Neural crest cell (in vitro differentiated cells): ENCODE measurements at regions not wholly inside any gene's neighbourhood (a gene's known extent, or its start where the extent isn't known, plus 50 kb on each side); places are given as distances from the start of the nearest gene placed in this dataset.

Experiments
- DNase-seq: peaks from one replicate; pipeline ENCODE4 v3.0.0; 2021; ENCODE audit warnings: low read depth, mixed read lengths, low spot score
- H3K27ac Mint-ChIP-seq: one replicate; pipeline ENCODE4 v1.8.0; 2021; ENCODE audit warnings: mild to moderate bottlenecking, mixed read lengths; ENCODE audit not compliant: unreplicated experiment
- H3K27me3 Mint-ChIP-seq: 2 replicates; pipeline ENCODE4 v1.8.0; 2021; ENCODE audit warnings: low read depth, mild to moderate bottlenecking, mixed read lengths
- H3K36me3 Mint-ChIP-seq: 2 replicates; pipeline ENCODE4 v1.8.0; 2021; ENCODE audit warnings: low read depth, mild to moderate bottlenecking, mixed read lengths
- H3K4me1 Mint-ChIP-seq: 2 replicates; pipeline ENCODE4 v1.8.0; 2021; ENCODE audit warnings: mixed read lengths
- H3K4me3 Mint-ChIP-seq: one replicate; pipeline ENCODE4 v1.8.0; 2021; ENCODE audit warnings: mild to moderate bottlenecking, mixed read lengths
- H3K9me3 Mint-ChIP-seq: 2 replicates; pipeline ENCODE4 v1.8.0; 2021; ENCODE audit warnings: mixed read lengths
- CTCF ChIP-seq: fragments of 200-600 bp; sonication (generic); conservative IDR thresholded peaks from 2 replicates; pipeline ENCODE4 v1.5.0; 2021; ENCODE audit warnings: antibody characterized with exemption, mild to moderate bottlenecking

- TF ChIP-seq CTCF: no peak
- Mint-ChIP-seq H3K4me3 (no peak overlapping the region), H3K27me3 (no peaks in the 10 kb centered on the region), H3K9me3 (no peaks in the 10 kb centered on the region), H3K36me3 (no peaks in the 10 kb centered on the region), H3K27ac (no peak overlapping the region), H3K4me1 (no peaks in the 10 kb centered on the region)
- DNase-seq: no peak
These were observed 90.3 kb upstream of the PRR23E start for GRCh38 chr3:127102587-127102986.

GRCh38 chr3:127103080-127103479 is 89.9 kb upstream of the PRR23E start:
- Mint-ChIP-seq H3K9me3 (no peaks in the 10 kb centered on the region), H3K27me3 (no peaks in the 10 kb centered on the region), H3K4me1 (no peaks in the 10 kb centered on the region), H3K36me3 (no peaks in the 10 kb centered on the region), H3K4me3 (no peak overlapping the region), H3K27ac (no peak overlapping the region)
- TF ChIP-seq CTCF: no peak
- no peak for DNase-seq

GRCh38 chr3:127104586-127104985 is 88.3 kb upstream of the PRR23E start:
- no peaks in the 10 kb centered on the region for H3K4me1 Mint-ChIP-seq
- no peak overlapping the region for H3K4me3 Mint-ChIP-seq
- DNase-seq: no peak
- TF ChIP-seq CTCF: no peak
- no peaks in the 10 kb centered on the region for H3K27me3 Mint-ChIP-seq
- no peaks in the 10 kb centered on the region for H3K9me3 Mint-ChIP-seq
- H3K36me3 Mint-ChIP-seq: no peaks in the 10 kb centered on the region
- H3K27ac Mint-ChIP-seq: no peak overlapping the region

- no peak overlapping the region for H3K4me3 Mint-ChIP-seq
These were observed 87.3 kb upstream of the PRR23E start for GRCh38 chr3:127105587-127105986.

GRCh38 chr3:127106053-127106452 is 86.9 kb upstream of the PRR23E start:
- peaks cover 2% of the 10 kb centered on the region for H3K4me1 Mint-ChIP-seq
- peak overlapping the region; percentile 1 for H3K27ac Mint-ChIP-seq
- no peak for DNase-seq
- no peaks in the 10 kb centered on the region for H3K27me3 Mint-ChIP-seq
- H3K4me3 Mint-ChIP-seq: no peak overlapping the region
- H3K9me3 Mint-ChIP-seq: no peaks in the 10 kb centered on the region
- TF ChIP-seq CTCF: no peak
- peaks cover 3% of the 10 kb centered on the region for H3K36me3 Mint-ChIP-seq

More at GRCh38 chr3:127105587-127105986, 87.3 kb upstream of the PRR23E start:
- Mint-ChIP-seq H3K9me3 (no peaks in the 10 kb centered on the region), H3K4me1 (no peaks in the 10 kb centered on the region), H3K27ac (peak overlapping the region; percentile 1), H3K27me3 (no peaks in the 10 kb centered on the region), H3K36me3 (peaks cover 3% of the 10 kb centered on the region)
- DNase-seq: no peak
- no peak for TF ChIP-seq CTCF

- DNase-seq: no peak
- Mint-ChIP-seq H3K36me3 (peaks cover 3% of the 10 kb centered on the region), H3K4me3 (no peak overlapping the region), H3K27me3 (no peaks in the 10 kb centered on the region), H3K9me3 (peaks cover 2% of the 10 kb centered on the region), H3K27ac (no peak overlapping the region), H3K4me1 (peaks cover 6% of the 10 kb centered on the region)
- TF ChIP-seq CTCF: no peak
These were observed 86.5 kb upstream of the PRR23E start for GRCh38 chr3:127106456-127106855.
